ENCODE measurements at regions not wholly inside any gene's neighbourhood (a gene's known extent, or its start where the extent isn't known, plus 50 kb on each side); places are given as distances from the start of the nearest gene placed in this dataset.

DNA sequence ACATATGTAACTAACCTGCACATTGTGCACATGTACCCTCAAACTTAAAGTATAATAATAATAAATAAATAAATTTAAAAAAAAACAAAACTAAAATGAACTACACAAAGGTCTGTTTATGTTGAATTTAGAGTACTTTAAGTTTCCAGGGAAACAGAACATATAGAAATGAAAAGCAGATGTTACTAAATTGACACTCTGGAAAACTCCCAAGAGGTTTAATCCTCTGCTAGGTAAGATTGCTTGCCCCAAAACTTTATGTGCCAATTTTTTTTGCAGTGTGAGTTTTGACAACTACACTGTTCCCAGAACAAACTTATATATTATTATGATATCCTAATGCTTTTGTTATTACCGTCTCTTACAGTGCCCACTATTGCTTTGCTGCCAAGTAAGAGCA is 134.3 kb upstream of the MRPS30 start:
- Histone ChIP-seq H2BK20ac (ENCODE audit: low read length) (no peak overlapping the region), H2BK12ac (ENCODE audit: low read depth, low read length) (no peak overlapping the region), H2AFZ (ENCODE audit: low read length) (no peak overlapping the region), H3K9me3 (ENCODE audit: insufficient read depth in 2 of 2, low read depth in 1 of 2, low read length in 1 of 2) (no peaks in the 10 kb centered on the region), H3K56ac (replicated peaks; ENCODE audit: insufficient read length, low read depth, low read length) (no peak overlapping the region), H3K23ac (ENCODE audit: insufficient read length) (no peak overlapping the region), H4K91ac (replicated peaks; ENCODE audit: insufficient read length, low read length) (no peak overlapping the region), H2AK5ac (ENCODE audit: low read depth, low read length) (no peak overlapping the region), H3K27me3 (replicated peaks in 1 of 4; ENCODE audit: control insufficient read depth in 3 of 4, extremely low read depth in 1 of 4, insufficient read depth in 3 of 4, low read length in 3 of 4) (no peaks in the 10 kb centered on the region), H3K14ac (ENCODE audit: insufficient read length) (no peak overlapping the region), H4K5ac (ENCODE audit: insufficient read length, low read depth, low read length) (no peak overlapping the region), H3K23me2 (ENCODE audit: low read depth, low read length) (0 out of 2 replicates have a peak, but pooled peaks cover under 1% of the 10 kb centered on the region), H3K27ac (ENCODE audit: low read depth, low read length) (no peak overlapping the region), H3K4me1 (replicated peaks in 1 of 4; ENCODE audit: control insufficient read depth in 3 of 4, insufficient read depth in 4 of 4, low read length in 3 of 4) (no peaks in the 10 kb centered on the region), H4K20me1 (replicated peaks in 1 of 2; ENCODE audit: control insufficient read depth in 1 of 2, insufficient read depth in 2 of 2, low read length in 2 of 2) (no peaks in the 10 kb centered on the region), H2BK120ac (replicated peaks; ENCODE audit: low read depth, low read length) (no peak overlapping the region), H3K36me3 (ENCODE audit: control insufficient read depth in 2 of 4, insufficient read depth in 4 of 4, low read length in 3 of 4) (no peaks in the 10 kb centered on the region), H3K4me3 (ENCODE audit: extremely low read depth in 1 of 4, insufficient read depth in 2 of 4, low read depth in 3 of 4, low read length in 4 of 4) (no peak overlapping the region), H2BK15ac (ENCODE audit: low read length) (no peak overlapping the region), H2BK5ac (ENCODE audit: low read depth, low read length) (no peak overlapping the region), H3K4me2 (ENCODE audit: insufficient read depth in 1 of 2, low read depth in 2 of 2, low read length in 2 of 2) (no peak overlapping the region), H3K4ac (replicated peaks; ENCODE audit: insufficient read length, low read depth, low read length) (no peak overlapping the region), H3K18ac (ENCODE audit: extremely low read depth, low read length) (no peak overlapping the region), H3K79me1 (ENCODE audit: low read depth, low read length) (no peaks in the 10 kb centered on the region), H3K9ac (replicated peaks in 1 of 4; ENCODE audit: extremely low read depth in 1 of 4, low read depth in 3 of 4, low read length in 3 of 4) (no peak overlapping the region), H3K79me2 (ENCODE audit: control insufficient read depth in 1 of 2, insufficient read depth in 2 of 2, low read length in 2 of 2) (no peaks in the 10 kb centered on the region), H4K8ac (ENCODE audit: extremely low read depth, insufficient read depth, low read length) (no peak overlapping the region)
- 92% methylated on average over 1 of the region's 1 CpG; no CpG with 5 or more reads in 1 of the 2 experiments for WGBS, 2 experiments (ENCODE audit: extremely low coverage in 1 of 2, insufficient coverage in 1 of 2, insufficient read length in 1 of 2, insufficient replicate concordance in 2 of 2, low coverage in 1 of 2, low lambda C conversion rate in 2 of 2, missing lambda C conversion rate in 1 of 2)
- ChIA-PET POLR2A (ENCODE audit: partially characterized antibody) (no interaction called here), CTCF (ENCODE audit: partially characterized antibody) (no interaction called here)
- DNase-seq (ENCODE audit: low read depth in 1 of 2, low spot score in 2 of 2) (no peak), FAIRE-seq (no peak)
- TF ChIP-seq HDAC2 (IDR thresholded peaks at IDR 0.05; ENCODE audit: borderline replicate concordance in 1 of 2, low read depth in 2 of 2, low read length in 2 of 2) (no peak), POLR2AphosphoS5 (IDR thresholded peaks at IDR 0.05; ENCODE audit: low read depth, low read length) (no peak), POLR2A (IDR thresholded peaks at IDR 0.05; ENCODE audit: control extremely low read depth in 1 of 2, low read depth in 2 of 2, low read length in 2 of 2) (no peak), TCF12 (IDR thresholded peaks at IDR 0.05; ENCODE audit: low read depth, low read length) (no peak), SP1 (IDR thresholded peaks at IDR 0.05; ENCODE audit: low read depth, low read length) (no peak)
- TF ChIP-seq, protein P1, sequence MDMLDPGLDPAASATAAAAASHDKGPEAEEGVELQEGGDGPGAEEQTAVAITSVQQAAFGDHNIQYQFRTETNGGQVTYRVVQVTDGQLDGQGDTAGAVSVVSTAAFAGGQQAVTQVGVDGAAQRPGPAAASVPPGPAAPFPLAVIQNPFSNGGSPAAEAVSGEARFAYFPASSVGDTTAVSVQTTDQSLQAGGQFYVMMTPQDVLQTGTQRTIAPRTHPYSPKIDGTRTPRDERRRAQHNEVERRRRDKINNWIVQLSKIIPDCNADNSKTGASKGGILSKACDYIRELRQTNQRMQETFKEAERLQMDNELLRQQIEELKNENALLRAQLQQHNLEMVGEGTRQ (IDR thresholded peaks at IDR 0.05; ENCODE audit: low read length): no peak

Data from H1 (cell line).